ENCODE measurements at regions not wholly inside any gene's neighbourhood (a gene's known extent, or its start where the extent isn't known, plus 50 kb on each side); places are given as distances from the start of the nearest gene placed in this dataset.
A peak's percentile ranks its signal among the peaks of the same experiment; 100 is the strongest.

DNA sequence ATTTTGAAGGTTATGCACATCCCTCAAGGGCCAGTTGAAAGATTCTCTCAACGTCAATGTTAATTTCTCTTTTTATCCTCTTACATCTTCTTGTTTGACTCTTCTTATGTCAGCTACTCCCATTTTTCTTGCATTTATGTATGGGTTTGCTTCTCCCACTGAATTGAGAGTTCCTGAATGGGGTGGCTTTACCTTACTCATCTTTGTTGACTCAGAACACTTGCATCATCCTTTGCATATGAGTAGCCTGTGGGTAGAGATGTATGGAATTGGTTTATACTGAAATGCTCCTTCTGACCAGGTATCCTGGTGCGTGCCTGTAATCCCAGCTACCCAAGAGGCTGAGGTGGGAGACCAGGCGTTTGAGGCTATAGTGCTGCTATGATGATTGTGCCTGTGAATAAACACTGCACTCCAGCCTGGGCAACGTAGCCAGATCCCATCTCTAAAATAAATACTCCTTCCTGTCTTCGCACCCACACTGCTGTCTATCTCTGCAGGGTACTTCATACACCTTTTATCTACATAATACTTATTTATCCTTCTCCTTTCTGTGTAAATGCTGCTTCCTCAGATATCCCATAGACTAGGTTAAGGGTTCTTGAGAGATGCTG lies 123.6 kb upstream of the DPH6 start:
- Histone ChIP-seq H2AK5ac (ENCODE audit: low read depth, low read length) (no peak overlapping the region), H3K4me3 (ENCODE audit: insufficient read depth, low read depth, low read length) (no peak overlapping the region), H2BK15ac (ENCODE audit: low read depth, low read length) (no peak overlapping the region), H3K23ac (ENCODE audit: low read depth, low read length) (no peak overlapping the region), H3K14ac (replicated peaks; ENCODE audit: low read depth, low read length) (no peak overlapping the region), H2BK20ac (ENCODE audit: low read depth, low read length) (no peak overlapping the region), H3K56ac (ENCODE audit: extremely low read depth, insufficient read depth, low read length) (no peak overlapping the region), H4K91ac (ENCODE audit: insufficient read depth, low read depth, low read length) (no peak overlapping the region), H4K20me1 (ENCODE audit: insufficient read depth, low read length) (no peaks in the 10 kb centered on the region), H2AK9ac (replicated peaks; ENCODE audit: low read depth, low read length, poor library complexity) (no peak overlapping the region), H3K4ac (ENCODE audit: low read depth, low read length) (no peak overlapping the region), H3K79me1 (ENCODE audit: low read depth in 1 of 2, low read length in 2 of 2) (no peaks in the 10 kb centered on the region), H3K36me3 (ENCODE audit: control insufficient read depth, insufficient read depth, low read length) (no peaks in the 10 kb centered on the region), H3K4me2 (ENCODE audit: low read depth, low read length) (no peak overlapping the region), H3K4me1 (ENCODE audit: control insufficient read depth, insufficient read depth, low read length) (peaks cover 2% of the 10 kb centered on the region; the same call in 1 of the 2 replicates), H2BK120ac (ENCODE audit: low read depth, low read length) (no peak overlapping the region), H3K27ac (ENCODE audit: insufficient read depth, low read length) (no peak overlapping the region), H3K9me3 (ENCODE audit: control insufficient read depth, insufficient read depth, low read length) (no peaks in the 10 kb centered on the region), H4K8ac (ENCODE audit: low read depth in 2 of 2, low read length in 2 of 2) (no peak overlapping the region), H2BK5ac (ENCODE audit: low read depth, low read length, poor library complexity, severe bottlenecking) (no peak overlapping the region), H4K5ac (ENCODE audit: low read depth, low read length) (no peak overlapping the region), H3K27me3 (ENCODE audit: control insufficient read depth, insufficient read depth, low read length) (no peaks in the 10 kb centered on the region), H2AFZ (replicated peaks; ENCODE audit: low read length, poor library complexity) (no peak overlapping the region), H3K9ac (ENCODE audit: low read depth, low read length) (no peak overlapping the region), H3K18ac (ENCODE audit: low read depth, low read length) (no peak overlapping the region), H3K9me1 (ENCODE audit: insufficient read depth, low read length) (no peaks in the 10 kb centered on the region)
- peak; percentile 33 for DNase-seq
- no peak for ATAC-seq (ENCODE audit: low read depth)
- no TSS peak for BruUV-seq (replicated peaks)
- intact Hi-C loops (cut with micrococcal nuclease), result no loop called here
- dilution Hi-C loops (cut with HindIII; ENCODE audit: low sequenced_read_pairs, unreplicated experiment), result no loop called here
- ChIA-PET CTCF (no interaction called here), POLR2A (ENCODE audit: unreplicated experiment) (no interaction called here)
- in situ Hi-C loops (cut with MboI; ENCODE audit: low sequenced_read_pairs), result no loop called here
- no peak for TF ChIP-seq SMC3 (IDR thresholded peaks at IDR 0.05; ENCODE audit: low read depth, low read length)
- peak; percentile 44; the same call in 1 of the 2 replicates for TF ChIP-seq CEBPB (IDR thresholded peaks at IDR 0.05; ENCODE audit: low read depth, low read length)
- no peak for TF ChIP-seq MAFK (IDR thresholded peaks at IDR 0.05; ENCODE audit: low read depth, low read length)
- WGBS, 2 experiments (ENCODE audit: extremely low coverage in 2 of 2, insufficient read length in 1 of 2), result no CpG with 5 or more reads among the region's 5 CpGs

All from IMR-90 (cell line).